GM06990 (cell line): ENCODE measurements at regions not wholly inside any gene's neighbourhood (a gene's known extent, or its start where the extent isn't known, plus 50 kb on each side); places are given as distances from the start of the nearest gene placed in this dataset.

Experiments used
- DNase-seq: peaks from one replicate; pipeline ENCODE4 v3.0.0-alpha.2; 2011; ENCODE audit not compliant: insufficient read length; ENCODE audit errors: extremely low read depth
- H3K27me3 ChIP-seq: replicated peaks from 2 replicates; pipeline ENCODE4 v1.6.0; 2011; ENCODE audit warnings: low read length; ENCODE audit not compliant: control insufficient read depth, insufficient read depth
- H3K36me3 ChIP-seq: 2 replicates; pipeline ENCODE4 v1.5.1; 2011; ENCODE audit warnings: low read length; ENCODE audit not compliant: control insufficient read depth, insufficient read depth
- H3K4me3 ChIP-seq: replicated peaks from 2 replicates; pipeline ENCODE4 v1.5.1; 2011; ENCODE audit warnings: low read depth, mild to moderate bottlenecking, control low read depth, low read length
- TF ChIP-seq, protein P1 (sequence below): IDR thresholded peaks from 2 replicates; pipeline ENCODE4 v1.5.1; 2011; ENCODE audit warnings: low read length, control low read depth, mild to moderate bottlenecking, inconsistent platforms; ENCODE audit not compliant: insufficient read depth, poor library complexity, severe bottlenecking

DNA sequence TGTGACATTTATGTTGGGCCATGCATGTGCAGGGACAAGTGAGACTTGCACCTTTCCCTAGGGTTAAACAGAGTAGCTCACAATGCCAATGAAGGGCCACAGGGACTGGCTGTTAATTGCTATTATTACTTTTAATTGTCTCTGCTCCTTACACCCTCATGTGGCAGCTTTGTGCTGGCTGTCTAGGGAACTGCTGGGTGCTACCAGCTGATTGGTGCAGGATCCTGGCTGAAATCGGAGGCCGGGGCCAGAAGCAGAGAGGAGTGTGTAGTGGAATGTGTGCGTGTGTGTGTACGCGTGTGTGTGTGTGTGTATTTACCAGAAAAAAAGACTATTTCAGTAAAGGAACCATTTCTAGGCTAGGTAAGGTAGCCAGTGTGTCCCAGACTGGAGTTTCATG, 302.5 kb downstream of the CTTN start:
- Histone ChIP-seq H3K4me3 (no peak overlapping the region), H3K36me3 (no peaks in the 10 kb centered on the region), H3K27me3 (no peaks in the 10 kb centered on the region)
- TF ChIP-seq, protein P1, sequence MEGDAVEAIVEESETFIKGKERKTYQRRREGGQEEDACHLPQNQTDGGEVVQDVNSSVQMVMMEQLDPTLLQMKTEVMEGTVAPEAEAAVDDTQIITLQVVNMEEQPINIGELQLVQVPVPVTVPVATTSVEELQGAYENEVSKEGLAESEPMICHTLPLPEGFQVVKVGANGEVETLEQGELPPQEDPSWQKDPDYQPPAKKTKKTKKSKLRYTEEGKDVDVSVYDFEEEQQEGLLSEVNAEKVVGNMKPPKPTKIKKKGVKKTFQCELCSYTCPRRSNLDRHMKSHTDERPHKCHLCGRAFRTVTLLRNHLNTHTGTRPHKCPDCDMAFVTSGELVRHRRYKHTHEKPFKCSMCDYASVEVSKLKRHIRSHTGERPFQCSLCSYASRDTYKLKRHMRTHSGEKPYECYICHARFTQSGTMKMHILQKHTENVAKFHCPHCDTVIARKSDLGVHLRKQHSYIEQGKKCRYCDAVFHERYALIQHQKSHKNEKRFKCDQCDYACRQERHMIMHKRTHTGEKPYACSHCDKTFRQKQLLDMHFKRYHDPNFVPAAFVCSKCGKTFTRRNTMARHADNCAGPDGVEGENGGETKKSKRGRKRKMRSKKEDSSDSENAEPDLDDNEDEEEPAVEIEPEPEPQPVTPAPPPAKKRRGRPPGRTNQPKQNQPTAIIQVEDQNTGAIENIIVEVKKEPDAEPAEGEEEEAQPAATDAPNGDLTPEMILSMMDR = no peak
- DNase-seq = no peak

DNA sequence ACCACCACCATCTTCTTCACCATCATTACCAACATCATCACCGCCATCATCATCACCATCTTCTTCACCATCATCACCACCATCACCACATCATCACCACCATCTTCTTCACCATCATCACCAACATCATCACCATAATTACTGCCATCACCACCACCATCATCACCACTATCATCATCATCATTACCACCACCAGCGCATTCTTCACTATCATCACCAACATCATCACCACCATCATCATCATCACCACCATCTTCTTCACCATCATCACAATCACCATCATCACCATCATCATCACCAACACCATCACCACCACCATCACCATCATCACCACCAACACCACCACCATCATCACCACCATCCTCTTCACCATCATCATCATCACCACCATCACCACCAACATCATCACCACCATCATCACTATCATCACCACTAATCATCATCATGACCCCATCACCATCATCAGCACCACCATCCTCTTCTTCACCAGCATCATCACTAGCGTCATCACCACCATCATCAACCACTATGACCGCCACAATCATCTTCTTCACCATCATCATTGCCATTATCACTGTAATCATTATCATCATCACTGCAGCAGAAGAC, 303.8 kb downstream of the CTTN start:
- Histone ChIP-seq H3K27me3 (no peaks in the 10 kb centered on the region; the same call in 1 of the 2 replicates), H3K4me3 (no peak overlapping the region), H3K36me3 (no peaks in the 10 kb centered on the region)
- TF ChIP-seq, protein P1 = no peak
- DNase-seq = no peak

DNA sequence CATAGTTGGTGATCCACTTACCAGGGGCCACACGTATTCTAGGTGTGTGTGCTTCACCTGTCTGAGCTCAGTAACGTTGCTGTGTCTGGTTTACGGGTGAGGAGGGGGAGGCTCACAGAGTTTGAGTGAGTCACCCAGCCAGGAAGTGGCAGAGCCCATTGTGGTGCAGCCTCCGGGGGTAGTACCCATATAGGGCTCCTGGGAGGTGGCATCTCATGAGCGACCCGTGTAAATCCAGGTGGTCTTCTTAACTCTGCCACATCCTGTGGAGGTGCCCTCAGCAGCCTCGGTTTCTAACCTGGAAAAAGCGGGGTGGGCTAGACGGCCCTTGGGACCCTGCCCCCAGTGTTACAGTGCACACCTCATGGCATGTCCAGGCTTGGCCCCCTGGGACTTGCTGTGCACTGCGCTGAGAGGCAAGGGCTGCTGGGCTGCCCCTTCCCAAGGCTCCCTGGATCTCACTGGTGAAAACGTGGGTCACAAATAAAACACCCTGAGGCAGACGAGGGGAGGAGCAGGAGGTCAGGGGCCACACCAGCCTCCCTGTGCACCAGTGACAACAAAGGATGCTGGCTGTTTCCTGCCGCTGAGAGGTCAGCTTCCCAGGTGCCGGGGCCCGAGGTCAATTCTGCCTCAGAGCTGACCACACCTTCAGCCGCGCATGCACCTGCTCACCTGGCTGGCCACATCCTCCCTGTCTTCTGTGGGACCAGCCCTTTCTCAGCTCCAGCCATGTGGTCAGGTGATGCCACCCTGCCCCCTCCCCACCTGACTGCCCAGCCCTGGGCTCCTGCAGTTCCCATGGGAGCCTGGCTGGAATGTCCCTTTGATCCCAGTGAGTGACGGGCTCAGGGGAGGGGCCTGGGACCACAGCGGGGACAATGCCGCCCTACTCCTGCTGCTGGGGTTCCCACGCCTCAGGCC, 305.1 kb downstream of the CTTN start:
- Histone ChIP-seq H3K4me3 (no peak overlapping the region), H3K36me3 (no peaks in the 10 kb centered on the region), H3K27me3 (no peaks in the 10 kb centered on the region; the same call in 1 of the 2 replicates)
- DNase-seq = no peak
- TF ChIP-seq, protein P1 = no peak

DNA sequence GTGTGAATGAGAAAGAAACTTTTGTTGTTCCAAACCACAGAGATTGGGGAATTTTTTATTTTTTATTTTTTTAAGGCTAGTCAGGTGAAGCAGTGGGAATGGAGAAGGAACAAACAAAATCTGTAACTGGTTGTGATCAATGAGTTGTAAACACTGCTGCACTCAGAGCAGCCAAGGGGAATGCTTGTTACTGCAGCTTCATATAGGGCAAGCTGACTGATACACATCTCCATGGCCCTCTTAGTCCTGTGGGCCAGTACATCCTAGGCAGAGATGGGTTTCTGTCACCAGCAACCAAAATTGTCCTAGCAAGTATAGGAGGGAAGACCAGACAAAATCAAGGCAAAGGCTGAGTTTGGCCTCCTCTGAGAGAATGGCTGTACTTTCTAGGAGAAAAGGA, 306.8 kb downstream of the CTTN start:
- DNase-seq = no peak
- no peak overlapping the region for H3K4me3 ChIP-seq
- H3K36me3 ChIP-seq = no peaks in the 10 kb centered on the region
- TF ChIP-seq, protein P1 = no peak
- no peaks in the 10 kb centered on the region; the same call in 1 of the 2 replicates for H3K27me3 ChIP-seq

DNA sequence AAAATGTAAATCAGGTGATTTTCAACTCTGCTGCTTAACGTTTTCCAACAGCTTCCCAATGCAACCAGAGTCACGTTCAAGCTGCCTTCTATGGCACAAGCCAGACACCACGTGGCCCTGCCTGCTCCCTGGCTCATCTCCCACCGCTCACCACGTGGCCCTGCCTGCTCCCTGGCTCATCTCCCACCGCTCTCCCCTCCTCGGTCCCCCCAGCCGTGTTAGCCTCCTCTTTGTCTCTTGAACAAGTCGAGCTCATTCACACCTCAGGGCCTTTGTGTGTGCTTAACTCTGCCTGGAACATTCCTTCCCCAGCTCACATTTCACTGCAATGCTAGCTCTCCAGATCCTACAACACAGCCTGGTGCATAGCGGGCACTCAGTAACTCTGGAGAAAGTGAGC, 307.6 kb downstream of the CTTN start:
- DNase-seq = no peak
- H3K27me3 ChIP-seq = no peaks in the 10 kb centered on the region; the same call in 1 of the 2 replicates
- TF ChIP-seq, protein P1 = no peak
- no peaks in the 10 kb centered on the region for H3K36me3 ChIP-seq
- H3K4me3 ChIP-seq = no peak overlapping the region
